Prostate gland (tissue), 2 donors: ENCODE measurements at regions not wholly inside any gene's neighbourhood (a gene's known extent, or its start where the extent isn't known, plus 50 kb on each side); places are given as distances from the start of the nearest gene placed in this dataset.

ENCODE experiments used
- DNase-seq: peaks from one replicate; pipeline ENCODE4 v3.0.0-alpha.2; 2019; ENCODE audit warnings: low spot score
- H3K27ac ChIP-seq, 2 donors: fragments of 200-600 bp; sonication (generic); 2 replicates each; pipeline ENCODE4 v1.5.1; 2017 to 2019
- H3K27me3 ChIP-seq: fragments of 200-600 bp; sonication (generic); replicated peaks from 2 replicates; pipeline ENCODE4 v1.5.1; 2019; ENCODE audit not compliant: insufficient read depth
- H3K36me3 ChIP-seq, 2 donors: fragments of 200-600 bp; sonication (generic); 1 replicate in 1 of 2; 2 replicates in 1 of 2; pipeline versions ENCODE4 v1.5.1 to v1.8.1; 2017 to 2019
- H3K4me1 ChIP-seq: fragments of 200-600 bp; sonication (generic); replicated peaks from 2 replicates; pipeline ENCODE4 v1.5.1; 2019
- H3K4me3 ChIP-seq, 2 donors: fragments of 200-600 bp; sonication (generic); 2 replicates each; pipeline ENCODE4 v1.5.1; 2017 to 2019
- H3K9me3 ChIP-seq: fragments of 200-600 bp; sonication (generic); 2 replicates; pipeline ENCODE4 v1.5.1; 2017
- POLR2A ChIP-seq: fragments of 450-650 bp; IDR thresholded peaks from one replicate; pipeline ENCODE4 v1.6.1; 2016; ENCODE audit warnings: antibody characterized with exemption, mild to moderate bottlenecking
- POLR2AphosphoS5 ChIP-seq: sonication (generic); formaldehyde crosslinking; IDR thresholded peaks from one replicate; pipeline ENCODE4 v1.6.1; 2017; ENCODE audit warnings: antibody characterized with exemption
- WGBS: methylation state at CpG from one replicate; pipeline ENCODE4 v1.1.5; 2018; 5-methylcytosine and 5-hydroxymethylcytosine counted together
- intact Hi-C: fragments of 100-400 bp; cut with DNase I; formaldehyde crosslinking; loops from one replicate; pipeline ENCODE4 v1.14.2; 2022
- TF ChIP-seq, protein P1 (sequence below), 4 experiments: fragments of 200-600 bp in 2 of 4; fragments of 450-650 bp in 2 of 4; sonication (generic) in 2 of 4; IDR thresholded peaks; 1 replicate in 3 of 4; 2 replicates in 1 of 4; pipeline ENCODE4 v1.5.1; 2016 to 2019; ENCODE audit warnings: antibody characterized with exemption in 4 of 4, mild to moderate bottlenecking in 2 of 4, moderate library complexity in 2 of 4

DNA sequence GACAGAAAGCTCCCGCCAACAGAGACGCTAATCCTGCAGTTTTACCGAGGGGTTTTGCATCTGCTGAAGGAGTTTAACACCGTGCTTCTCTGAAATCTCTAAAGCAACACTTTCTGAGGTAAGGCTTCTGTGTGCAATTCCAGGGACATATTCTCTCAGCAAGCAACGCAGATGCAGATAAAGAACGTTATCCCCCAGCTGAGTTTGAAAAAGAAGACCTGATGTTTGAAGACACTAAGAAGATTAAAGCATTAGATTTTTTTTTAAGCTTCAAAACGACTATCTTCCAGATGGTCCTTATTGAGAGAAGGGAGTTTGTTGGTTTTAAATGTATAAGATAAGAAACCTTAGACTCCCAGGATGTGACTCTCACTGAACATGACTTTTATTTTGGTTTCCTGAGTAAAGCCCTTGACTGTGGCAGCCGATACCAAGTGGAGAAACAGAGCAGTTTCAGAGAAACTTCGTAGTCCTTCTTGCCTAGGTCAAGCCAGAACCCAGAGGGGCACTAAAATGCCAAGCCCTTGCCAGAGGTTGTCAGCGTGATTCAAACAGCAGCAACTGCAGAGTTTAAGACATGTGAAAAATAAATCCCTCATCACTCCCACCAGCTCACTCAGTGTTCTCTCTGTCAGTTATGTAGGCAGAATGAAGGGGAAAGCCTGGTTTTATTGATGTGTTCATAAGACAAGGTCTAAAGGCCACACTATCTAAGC lies 353.3 kb upstream of the CNR1 start:
- no peak for DNase-seq
- H3K27ac ChIP-seq: no peak overlapping the region
- no peak overlapping the region for H3K4me3 ChIP-seq
- no peaks in the 10 kb centered on the region for H3K27me3 ChIP-seq
- no peaks in the 10 kb centered on the region for H3K4me1 ChIP-seq
- no peaks in the 10 kb centered on the region for H3K36me3 ChIP-seq
- intact Hi-C loops: no loop called here
- TF ChIP-seq POLR2AphosphoS5: no peak
- TF ChIP-seq, protein P1, sequence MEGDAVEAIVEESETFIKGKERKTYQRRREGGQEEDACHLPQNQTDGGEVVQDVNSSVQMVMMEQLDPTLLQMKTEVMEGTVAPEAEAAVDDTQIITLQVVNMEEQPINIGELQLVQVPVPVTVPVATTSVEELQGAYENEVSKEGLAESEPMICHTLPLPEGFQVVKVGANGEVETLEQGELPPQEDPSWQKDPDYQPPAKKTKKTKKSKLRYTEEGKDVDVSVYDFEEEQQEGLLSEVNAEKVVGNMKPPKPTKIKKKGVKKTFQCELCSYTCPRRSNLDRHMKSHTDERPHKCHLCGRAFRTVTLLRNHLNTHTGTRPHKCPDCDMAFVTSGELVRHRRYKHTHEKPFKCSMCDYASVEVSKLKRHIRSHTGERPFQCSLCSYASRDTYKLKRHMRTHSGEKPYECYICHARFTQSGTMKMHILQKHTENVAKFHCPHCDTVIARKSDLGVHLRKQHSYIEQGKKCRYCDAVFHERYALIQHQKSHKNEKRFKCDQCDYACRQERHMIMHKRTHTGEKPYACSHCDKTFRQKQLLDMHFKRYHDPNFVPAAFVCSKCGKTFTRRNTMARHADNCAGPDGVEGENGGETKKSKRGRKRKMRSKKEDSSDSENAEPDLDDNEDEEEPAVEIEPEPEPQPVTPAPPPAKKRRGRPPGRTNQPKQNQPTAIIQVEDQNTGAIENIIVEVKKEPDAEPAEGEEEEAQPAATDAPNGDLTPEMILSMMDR (IDR thresholded peaks at IDR 0.05): no peak
- no peak for TF ChIP-seq POLR2A
- WGBS: 45% methylated on average over 10 of the region's 10 CpGs
- no peaks in the 10 kb centered on the region for H3K9me3 ChIP-seq

DNA sequence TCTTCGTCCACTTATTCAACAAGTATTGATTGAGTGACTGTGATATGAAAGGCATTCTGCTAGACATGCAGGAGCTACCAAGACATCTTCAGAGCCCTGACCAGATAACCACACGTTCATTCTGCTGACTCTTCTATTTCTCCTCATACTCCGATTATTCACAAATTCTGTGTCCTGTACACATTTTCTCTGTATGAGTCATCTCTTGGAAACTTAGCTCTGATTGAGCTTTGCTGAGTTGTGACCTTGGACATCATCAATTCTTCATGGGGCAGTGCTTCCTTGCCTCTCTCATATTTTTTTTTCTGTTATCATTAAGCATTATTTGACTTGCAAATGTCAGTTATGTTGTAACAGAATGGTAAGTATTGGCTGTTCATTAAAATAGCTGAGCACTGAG lies 351.6 kb upstream of the CNR1 start:
- Histone ChIP-seq H3K27ac (no peak overlapping the region), H3K9me3 (no peaks in the 10 kb centered on the region), H3K4me1 (no peaks in the 10 kb centered on the region), H3K27me3 (no peaks in the 10 kb centered on the region), H3K4me3 (no peak overlapping the region), H3K36me3 (no peaks in the 10 kb centered on the region)
- TF ChIP-seq, protein P1 (IDR thresholded peaks at IDR 0.05): no peak
- TF ChIP-seq POLR2AphosphoS5 (no peak), POLR2A (no peak)
- WGBS: 90% methylated on average over 3 of the region's 3 CpGs
- intact Hi-C loops: no loop called here
- DNase-seq: no peak

DNA sequence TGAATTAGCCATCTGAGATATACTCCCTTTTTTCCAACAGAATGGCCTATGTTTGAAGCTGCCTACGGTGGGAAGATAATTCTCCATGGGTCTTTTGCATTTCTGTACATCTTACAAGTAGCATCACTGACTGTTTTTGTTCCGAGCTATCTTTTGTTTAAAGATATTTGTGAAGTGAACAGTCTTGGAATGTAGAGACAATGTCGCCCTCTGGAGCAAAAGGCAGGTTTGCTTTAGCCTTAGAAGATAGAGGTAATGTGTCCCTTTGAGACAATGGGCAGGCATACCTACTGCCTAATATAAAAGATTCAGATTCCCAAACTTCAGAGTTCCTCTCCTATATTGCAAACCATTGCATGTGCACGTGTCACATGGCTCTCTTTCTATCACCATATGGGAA lies 347.8 kb upstream of the CNR1 start:
- Histone ChIP-seq H3K36me3 (no peaks in the 10 kb centered on the region), H3K9me3 (no peaks in the 10 kb centered on the region), H3K4me1 (no peaks in the 10 kb centered on the region), H3K27me3 (no peaks in the 10 kb centered on the region), H3K27ac (no peak overlapping the region), H3K4me3 (no peak overlapping the region)
- TF ChIP-seq, protein P1 (IDR thresholded peaks at IDR 0.05): no peak
- TF ChIP-seq POLR2A (no peak), POLR2AphosphoS5 (no peak)
- WGBS: 89% methylated on average over 4 of the region's 4 CpGs
- intact Hi-C loops: no loop called here
- DNase-seq: no peak

DNA sequence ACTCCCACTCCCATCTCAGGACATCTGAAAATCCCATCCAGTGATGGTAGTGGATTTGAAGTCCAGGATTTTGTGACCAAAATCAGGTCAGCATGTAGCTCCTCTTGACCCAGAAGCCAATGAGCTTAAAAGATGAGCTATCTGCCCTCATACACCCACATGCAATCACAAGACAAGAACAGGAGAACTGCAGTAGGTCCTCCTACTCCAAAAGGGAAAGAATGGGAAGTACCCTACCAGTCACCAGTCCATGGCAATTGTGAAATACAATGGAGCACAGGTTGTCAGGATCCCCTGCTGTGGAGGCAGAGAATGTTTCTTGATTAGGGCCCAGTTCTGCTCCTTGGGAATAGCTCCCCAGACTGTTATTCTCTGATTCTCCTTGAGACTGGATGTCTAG lies 347.3 kb upstream of the CNR1 start:
- no peaks in the 10 kb centered on the region for H3K4me1 ChIP-seq
- no peak for DNase-seq
- H3K27me3 ChIP-seq: no peaks in the 10 kb centered on the region
- no peak overlapping the region for H3K4me3 ChIP-seq
- no peaks in the 10 kb centered on the region for H3K9me3 ChIP-seq
- H3K27ac ChIP-seq: no peak overlapping the region
- intact Hi-C loops: no loop called here
- no peaks in the 10 kb centered on the region for H3K36me3 ChIP-seq
- TF ChIP-seq POLR2A (no peak), POLR2AphosphoS5 (no peak)
- TF ChIP-seq, protein P1 (IDR thresholded peaks at IDR 0.05): no peak

DNA sequence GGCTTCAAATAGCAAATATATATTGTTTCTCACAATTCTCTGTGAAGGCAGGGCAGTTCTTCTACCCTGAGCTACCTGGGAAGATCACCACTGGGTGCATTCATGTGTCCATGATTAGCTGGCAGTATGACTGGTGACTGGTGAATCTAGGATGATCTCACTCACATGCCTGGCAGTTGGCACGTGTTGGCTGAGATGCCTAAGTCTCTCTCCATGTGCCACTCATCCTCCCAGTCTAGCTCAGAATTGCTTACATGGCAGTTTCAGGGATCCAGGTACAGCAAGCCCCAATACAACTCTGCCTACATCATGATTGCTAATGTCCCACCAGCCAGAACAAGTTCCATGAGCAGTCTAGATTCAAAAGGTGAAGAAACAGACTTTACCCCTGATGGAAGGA lies 346.8 kb upstream of the CNR1 start:
- Histone ChIP-seq H3K27me3 (no peaks in the 10 kb centered on the region), H3K4me3 (no peak overlapping the region), H3K4me1 (no peaks in the 10 kb centered on the region), H3K36me3 (no peaks in the 10 kb centered on the region), H3K9me3 (no peaks in the 10 kb centered on the region), H3K27ac (no peak overlapping the region)
- WGBS: 60% methylated on average over 1 of the region's 1 CpG
- no peak for DNase-seq
- intact Hi-C loops: no loop called here
- TF ChIP-seq, protein P1 (IDR thresholded peaks at IDR 0.05): no peak
- TF ChIP-seq POLR2AphosphoS5: no peak
- TF ChIP-seq POLR2A: no peak
